ENCODE measurements at regions not wholly inside any gene's neighbourhood (a gene's known extent, or its start where the extent isn't known, plus 50 kb on each side); places are given as distances from the start of the nearest gene placed in this dataset.

DNA sequence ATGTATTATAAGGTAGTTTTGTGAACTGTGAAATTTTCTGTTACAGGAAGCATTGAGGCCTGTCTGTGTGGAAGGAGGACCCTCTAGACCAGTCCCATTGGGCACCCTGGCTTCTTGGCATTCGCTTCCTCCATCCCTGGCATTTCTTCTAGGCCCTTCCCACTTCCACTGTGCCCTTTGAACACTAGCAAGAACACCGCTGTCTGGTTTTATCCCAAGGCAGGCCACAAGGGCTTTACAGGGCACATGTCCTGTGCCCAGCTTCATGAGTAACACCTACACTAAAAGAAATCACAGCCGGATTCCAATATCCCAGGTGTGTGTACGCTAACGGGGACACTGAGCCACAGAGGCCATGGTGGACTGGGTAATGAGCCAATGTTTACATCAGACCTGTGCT is 99.8 kb downstream of the ADRB2 start:
- TF ChIP-seq, protein P1, sequence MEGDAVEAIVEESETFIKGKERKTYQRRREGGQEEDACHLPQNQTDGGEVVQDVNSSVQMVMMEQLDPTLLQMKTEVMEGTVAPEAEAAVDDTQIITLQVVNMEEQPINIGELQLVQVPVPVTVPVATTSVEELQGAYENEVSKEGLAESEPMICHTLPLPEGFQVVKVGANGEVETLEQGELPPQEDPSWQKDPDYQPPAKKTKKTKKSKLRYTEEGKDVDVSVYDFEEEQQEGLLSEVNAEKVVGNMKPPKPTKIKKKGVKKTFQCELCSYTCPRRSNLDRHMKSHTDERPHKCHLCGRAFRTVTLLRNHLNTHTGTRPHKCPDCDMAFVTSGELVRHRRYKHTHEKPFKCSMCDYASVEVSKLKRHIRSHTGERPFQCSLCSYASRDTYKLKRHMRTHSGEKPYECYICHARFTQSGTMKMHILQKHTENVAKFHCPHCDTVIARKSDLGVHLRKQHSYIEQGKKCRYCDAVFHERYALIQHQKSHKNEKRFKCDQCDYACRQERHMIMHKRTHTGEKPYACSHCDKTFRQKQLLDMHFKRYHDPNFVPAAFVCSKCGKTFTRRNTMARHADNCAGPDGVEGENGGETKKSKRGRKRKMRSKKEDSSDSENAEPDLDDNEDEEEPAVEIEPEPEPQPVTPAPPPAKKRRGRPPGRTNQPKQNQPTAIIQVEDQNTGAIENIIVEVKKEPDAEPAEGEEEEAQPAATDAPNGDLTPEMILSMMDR (IDR thresholded peaks at IDR 0.05) = peak in 1 of 6 experiments; percentile 20
- no peak for TF ChIP-seq POLR2A (IDR thresholded peaks at IDR 0.05)
